ENCODE measurements at regions not wholly inside any gene's neighbourhood (a gene's known extent, or its start where the extent isn't known, plus 50 kb on each side); places are given as distances from the start of the nearest gene placed in this dataset.

- no peak for TF ChIP-seq CTCF (conservative IDR thresholded peaks at IDR 0.05; ENCODE audit: low read depth, low read length)
- no peak for TF ChIP-seq EZH2phosphoT487 (IDR thresholded peaks at IDR 0.05; ENCODE audit: borderline replicate concordance, low read length)
Measured at GRCh38 chr2:128565441-128565840, 246.8 kb upstream of the HS6ST1 start.
